IMR-90 (cell line): ENCODE measurements at regions not wholly inside any gene's neighbourhood (a gene's known extent, or its start where the extent isn't known, plus 50 kb on each side); places are given as distances from the start of the nearest gene placed in this dataset.
"Not testable (repeated sequence)": the region's sequence is repeated elsewhere in the genome, so short reads cannot be mapped to it uniquely, and the experiment has no call there.

Experiments used
- ATAC-seq: fragments of 200-7000 bp; cut with Tn5 transposase; 2 replicates; pipeline ENCODE4 v1.9.1; 2020; ENCODE audit warnings: low read depth, mild to moderate bottlenecking, moderate library complexity
- BruUV-seq: library from RNA; stranded (reverse); fragments of 400-500 nt; replicated peaks from 2 replicates; lab custom pipeline; 2021; lab: Mats Ljungman, UMichigan
- CTCF ChIA-PET: fragments of 300-600 bp; formaldehyde crosslinking; extraction: SDS; loops from one replicate; lab custom pipeline; 2021; ENCODE audit warnings: antibody characterized with exemption; lab: Yijun Ruan, JAX
- POLR2A ChIA-PET: fragments of 300-600 bp; sonication (Branson Sonifier 250); formaldehyde crosslinking; loops from one replicate; lab custom pipeline; 2022; ENCODE audit warnings: antibody characterized with exemption; ENCODE audit not compliant: unreplicated experiment; lab: Charles Lee
- DNase-seq: peaks from one replicate; pipeline ENCODE4 v3.0.0; 2013
- H2AFZ ChIP-seq: replicated peaks from 2 replicates; pipeline ENCODE3; 2013; ENCODE audit warnings: low read length, mild to moderate bottlenecking; ENCODE audit not compliant: poor library complexity
- H2AK5ac ChIP-seq: 2 replicates; pipeline ENCODE4 v1.6.1; 2013; ENCODE audit warnings: low read depth, low read length, inconsistent platforms
- H2AK9ac ChIP-seq: replicated peaks from 2 replicates; pipeline ENCODE3; 2013; ENCODE audit warnings: mild to moderate bottlenecking, low read depth, low read length, moderate library complexity; ENCODE audit not compliant: poor library complexity
- H2BK120ac ChIP-seq: 2 replicates; pipeline ENCODE4 v1.6.1; 2013; ENCODE audit warnings: low read depth, low read length, inconsistent platforms
- H2BK15ac ChIP-seq: 3 replicates; pipeline ENCODE4 v1.6.1; 2013; ENCODE audit warnings: low read depth, low read length, inconsistent platforms
- H2BK20ac ChIP-seq: 2 replicates; pipeline ENCODE4 v1.6.1; 2013; ENCODE audit warnings: low read depth, mild to moderate bottlenecking, inconsistent platforms, low read length, moderate library complexity
- H2BK5ac ChIP-seq: 2 replicates; pipeline ENCODE4 v1.6.1; 2013; ENCODE audit warnings: mild to moderate bottlenecking, low read depth, low read length, inconsistent platforms; ENCODE audit not compliant: poor library complexity, severe bottlenecking
- H3K14ac ChIP-seq: replicated peaks from 2 replicates; pipeline ENCODE4 v1.6.1; 2013; ENCODE audit warnings: low read depth, low read length, inconsistent platforms
- H3K18ac ChIP-seq: 2 replicates; pipeline ENCODE4 v1.6.1; 2013; ENCODE audit warnings: low read depth, low read length, control low read depth
- H3K23ac ChIP-seq: 2 replicates; pipeline ENCODE4 v1.6.1; 2013; ENCODE audit warnings: low read depth, low read length, inconsistent platforms
- H3K27ac ChIP-seq: 2 replicates; pipeline ENCODE4 v1.5.1; 2013; ENCODE audit warnings: mild to moderate bottlenecking, control low read depth, low read length; ENCODE audit not compliant: insufficient read depth
- H3K27me3 ChIP-seq: 2 replicates; pipeline ENCODE4 v1.6.1; 2013; ENCODE audit warnings: low read length; ENCODE audit not compliant: control insufficient read depth, insufficient read depth
- H3K36me3 ChIP-seq: 2 replicates; pipeline ENCODE4 v1.6.1; 2013; ENCODE audit warnings: low read length, mixed read lengths; ENCODE audit not compliant: control insufficient read depth, insufficient read depth
- H3K4ac ChIP-seq: 2 replicates; pipeline ENCODE4 v1.6.1; 2013; ENCODE audit warnings: low read depth, low read length, inconsistent platforms
- H3K4me1 ChIP-seq: 2 replicates; pipeline ENCODE4 v1.6.1; 2013; ENCODE audit warnings: low read length, mixed read lengths; ENCODE audit not compliant: control insufficient read depth, insufficient read depth
- H3K4me2 ChIP-seq: 2 replicates; pipeline ENCODE4 v1.6.1; 2013; ENCODE audit warnings: low read depth, mild to moderate bottlenecking, control low read depth, low read length, moderate library complexity
- H3K4me3 ChIP-seq: 2 replicates; pipeline ENCODE4 v1.5.1; 2013; ENCODE audit warnings: low read depth, mild to moderate bottlenecking, control low read depth, low read length, moderate library complexity; ENCODE audit not compliant: insufficient read depth
- H3K56ac ChIP-seq: 2 replicates; pipeline ENCODE4 v1.6.1; 2013; ENCODE audit warnings: low read length, inconsistent platforms; ENCODE audit not compliant: insufficient read depth; ENCODE audit errors: extremely low read depth
- H3K79me1 ChIP-seq, 2 experiments: 2 replicates each; pipeline ENCODE4 v1.6.1; 2013; ENCODE audit warnings: low read length in 2 of 2, inconsistent platforms in 1 of 2, low read depth in 1 of 2
- H3K9ac ChIP-seq: 2 replicates; pipeline ENCODE4 v1.6.1; 2013; ENCODE audit warnings: low read depth, low read length, control low read depth
- H3K9me1 ChIP-seq: 2 replicates; pipeline ENCODE4 v1.6.1; 2013; ENCODE audit warnings: low read length, inconsistent platforms; ENCODE audit not compliant: insufficient read depth
- H3K9me3 ChIP-seq: 2 replicates; pipeline ENCODE4 v1.6.1; 2013; ENCODE audit warnings: low read length; ENCODE audit not compliant: control insufficient read depth, insufficient read depth
- H4K20me1 ChIP-seq: 2 replicates; pipeline ENCODE4 v1.6.1; 2013; ENCODE audit warnings: low read length, inconsistent platforms; ENCODE audit not compliant: insufficient read depth
- H4K5ac ChIP-seq: 2 replicates; pipeline ENCODE4 v1.6.1; 2013; ENCODE audit warnings: mild to moderate bottlenecking, low read depth, low read length, control low read depth
- H4K8ac ChIP-seq, 2 experiments: 2 replicates each; pipeline ENCODE4 v1.6.1; 2013; ENCODE audit warnings: low read depth in 2 of 2, low read length in 2 of 2, control low read depth in 1 of 2, inconsistent platforms in 1 of 2
- H4K91ac ChIP-seq: 2 replicates; pipeline ENCODE4 v1.6.1; 2013; ENCODE audit warnings: low read depth, low read length, inconsistent platforms; ENCODE audit not compliant: insufficient read depth
- RCOR1 ChIP-seq: IDR thresholded peaks from 2 replicates; pipeline ENCODE4 v1.6.1; 2012; ENCODE audit warnings: mild to moderate bottlenecking, low read length, improper control_type of control experiment; ENCODE audit not compliant: insufficient replicate concordance
- RFX5 ChIP-seq: IDR thresholded peaks from 2 replicates; pipeline ENCODE4 v1.8.0; 2012; ENCODE audit warnings: low read depth, mild to moderate bottlenecking, low read length, moderate library complexity
- WGBS, 2 experiments: methylation state at CpG; one replicate each; pipeline versions ENCODE4 v1.1.5 to v1.1.7; 2013; ENCODE audit warnings: missing lambda C conversion rate in 2 of 2; ENCODE audit not compliant: insufficient read length in 1 of 2; ENCODE audit errors: extremely low coverage in 2 of 2; 5-methylcytosine and 5-hydroxymethylcytosine counted together
- dilution Hi-C: fragments of 300-500 bp; cut with HindIII; formaldehyde crosslinking; loops from one replicate; pipeline ENCODE4 v1.14.3; 2018; ENCODE audit warnings: low sequenced_read_pairs; ENCODE audit not compliant: unreplicated experiment
- in situ Hi-C: fragments of 300-500 bp; cut with MboI; formaldehyde crosslinking; loops from 3 replicates; pipeline ENCODE4 v1.14.3; 2019; ENCODE audit warnings: low sequenced_read_pairs, inconsistent platforms, mixed read lengths
- intact Hi-C: fragments of 100-400 bp; cut with micrococcal nuclease; formaldehyde crosslinking; loops from 2 replicates; pipeline ENCODE4 v1.10.0; 2022

DNA sequence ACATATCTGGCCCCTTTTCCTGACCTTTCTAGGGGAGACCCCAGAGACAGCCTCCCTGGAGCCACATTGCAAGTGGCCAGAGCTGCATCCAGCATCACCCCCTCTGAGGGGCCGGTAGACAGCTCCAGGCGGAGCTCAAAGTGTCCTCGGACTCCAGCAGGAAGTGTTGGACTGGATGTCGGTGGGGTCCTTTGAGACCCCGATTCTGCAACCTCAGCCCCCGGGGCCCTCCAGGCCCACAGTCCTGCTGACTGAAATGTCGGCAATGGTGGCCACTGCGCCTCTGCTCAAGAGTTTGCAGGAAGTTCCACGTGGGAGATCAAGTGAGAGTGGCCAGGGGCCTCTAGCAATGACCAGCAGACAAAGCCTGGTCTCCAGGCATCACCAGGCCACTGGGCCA, 115.9 kb upstream of the FOXD4L5 start:
- Histone ChIP-seq H2AK9ac (no peak overlapping the region), H2BK20ac (no peak overlapping the region), H3K18ac (no peak overlapping the region), H3K9me1 (no peaks in the 10 kb centered on the region), H3K27me3 (no peaks in the 10 kb centered on the region), H4K5ac (no peak overlapping the region), H4K8ac (no peak overlapping the region), H3K14ac (no peak overlapping the region), H3K23ac (no peak overlapping the region), H3K4me1 (no peaks in the 10 kb centered on the region), H3K9me3 (peaks cover 9% of the 10 kb centered on the region; the same call in 1 of the 2 replicates), H3K4me3 (no peak overlapping the region), H3K4ac (no peak overlapping the region), H2AFZ (no peak overlapping the region), H2AK5ac (no peak overlapping the region), H2BK5ac (no peak overlapping the region), H3K79me1 (no peaks in the 10 kb centered on the region), H4K91ac (no peak overlapping the region), H4K20me1 (no peaks in the 10 kb centered on the region), H3K4me2 (no peak overlapping the region), H3K9ac (no peak overlapping the region), H2BK120ac (no peak overlapping the region), H3K56ac (no peak overlapping the region), H3K27ac (no peak overlapping the region), H3K36me3 (no peaks in the 10 kb centered on the region), H2BK15ac (no peak overlapping the region)
- no peak for TF ChIP-seq RFX5
- TF ChIP-seq RCOR1 = no peak
- intact Hi-C loops (no loop called here), dilution Hi-C loops (no loop called here), in situ Hi-C loops (no loop called here)
- no peak for DNase-seq
- WGBS, 2 experiments = 60% methylated on average over 1 of the region's 9 CpGs; no CpG with 5 or more reads in 1 of the 2 experiments
- ATAC-seq = no peak
- ChIA-PET POLR2A (no interaction called here), CTCF (no interaction called here)
- BruUV-seq = no TSS peak

DNA sequence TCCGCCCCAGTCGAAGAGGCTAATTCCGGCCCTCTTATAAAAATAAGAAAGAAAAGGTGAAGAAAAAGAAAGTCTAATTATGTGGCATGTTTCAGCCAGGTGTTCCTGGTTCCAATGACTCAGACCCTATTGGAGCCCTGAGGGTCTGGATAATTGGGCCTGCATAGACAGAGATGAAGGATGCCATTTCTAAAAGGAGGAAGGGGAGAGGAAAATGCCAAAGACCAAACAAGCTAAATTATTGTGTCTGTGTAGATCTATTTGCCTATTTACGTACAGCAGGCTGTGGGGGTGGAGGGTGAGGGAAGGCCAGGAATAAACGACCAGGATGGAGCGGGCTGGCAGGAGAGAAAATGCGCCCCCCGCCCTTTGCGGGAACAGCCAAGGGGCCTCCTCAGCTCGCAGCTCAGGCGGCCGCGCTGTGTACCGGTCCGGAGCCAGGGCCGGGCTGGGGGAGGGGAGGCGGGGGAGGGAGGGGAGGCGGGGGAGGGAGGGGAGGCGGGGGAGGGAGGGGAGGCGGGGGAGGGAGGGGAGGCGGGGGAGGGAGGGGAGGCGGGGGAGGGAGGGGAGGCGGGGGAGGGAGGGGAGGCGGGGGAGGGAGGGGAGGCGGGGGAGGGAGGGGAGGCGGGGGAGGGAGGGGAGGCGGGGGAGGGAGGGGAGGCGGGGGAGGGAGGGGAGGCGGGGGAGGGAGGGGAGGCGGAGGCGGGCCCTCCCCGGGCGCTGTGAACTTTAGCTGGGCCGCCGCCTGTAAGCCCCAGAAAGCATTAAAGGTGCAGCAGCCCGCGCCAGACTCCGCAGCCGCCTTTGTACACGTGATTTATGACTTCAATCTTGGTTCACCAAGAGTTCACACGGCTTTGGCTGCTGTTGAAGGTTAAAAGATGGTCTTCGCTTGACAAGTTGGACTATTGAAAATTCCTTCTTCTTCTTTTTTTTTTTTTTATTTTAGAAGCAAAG, 113.0 kb upstream of the FOXD4L5 start:
- H2BK20ac ChIP-seq, CTCF ChIA-PET, H2AFZ ChIP-seq, H3K79me1 ChIP-seq, BruUV-seq, H3K4ac ChIP-seq, H4K91ac ChIP-seq, POLR2A ChIA-PET, DNase-seq, H3K56ac ChIP-seq, H4K20me1 ChIP-seq, H3K9ac ChIP-seq, H3K4me2 ChIP-seq, H3K9me3 ChIP-seq, H2BK120ac ChIP-seq, H3K4me1 ChIP-seq, ATAC-seq, H2BK15ac ChIP-seq, H3K36me3 ChIP-seq, H4K8ac ChIP-seq, in situ Hi-C loops, H3K23ac ChIP-seq, H4K5ac ChIP-seq, H3K18ac ChIP-seq, H3K27me3 ChIP-seq, H3K14ac ChIP-seq, H3K9me1 ChIP-seq, H2BK5ac ChIP-seq, dilution Hi-C loops, intact Hi-C loops, H3K27ac ChIP-seq, H3K4me3 ChIP-seq, H2AK5ac ChIP-seq, H2AK9ac ChIP-seq: not testable (repeated sequence)
- WGBS, 2 experiments = 84% methylated on average over 5 of the region's 42 CpGs; no CpG with 5 or more reads in 1 of the 2 experiments
